ENCODE measurements at regions not wholly inside any gene's neighbourhood (a gene's known extent, or its start where the extent isn't known, plus 50 kb on each side); places are given as distances from the start of the nearest gene placed in this dataset.

DNA sequence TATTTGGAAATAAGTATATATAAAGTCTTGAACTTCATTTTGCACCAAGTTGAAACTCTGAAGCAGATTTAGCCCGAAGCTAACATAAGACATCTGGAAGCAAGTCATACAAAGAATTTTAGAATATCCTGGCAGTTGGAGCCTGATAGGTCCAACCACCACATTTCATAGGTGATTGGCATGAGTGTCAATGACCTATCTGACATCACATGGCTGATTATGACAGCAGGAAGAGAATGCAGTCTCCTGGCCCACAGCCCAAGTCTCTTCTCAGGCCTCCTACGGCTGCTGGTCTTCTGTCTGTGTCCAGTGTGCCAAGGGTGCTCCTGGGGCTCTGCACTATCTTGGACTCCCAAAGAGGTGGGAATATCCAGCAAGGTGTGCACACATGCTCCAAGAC is 325.7 kb upstream of the ACVR2A start:
- TF ChIP-seq, protein P1, sequence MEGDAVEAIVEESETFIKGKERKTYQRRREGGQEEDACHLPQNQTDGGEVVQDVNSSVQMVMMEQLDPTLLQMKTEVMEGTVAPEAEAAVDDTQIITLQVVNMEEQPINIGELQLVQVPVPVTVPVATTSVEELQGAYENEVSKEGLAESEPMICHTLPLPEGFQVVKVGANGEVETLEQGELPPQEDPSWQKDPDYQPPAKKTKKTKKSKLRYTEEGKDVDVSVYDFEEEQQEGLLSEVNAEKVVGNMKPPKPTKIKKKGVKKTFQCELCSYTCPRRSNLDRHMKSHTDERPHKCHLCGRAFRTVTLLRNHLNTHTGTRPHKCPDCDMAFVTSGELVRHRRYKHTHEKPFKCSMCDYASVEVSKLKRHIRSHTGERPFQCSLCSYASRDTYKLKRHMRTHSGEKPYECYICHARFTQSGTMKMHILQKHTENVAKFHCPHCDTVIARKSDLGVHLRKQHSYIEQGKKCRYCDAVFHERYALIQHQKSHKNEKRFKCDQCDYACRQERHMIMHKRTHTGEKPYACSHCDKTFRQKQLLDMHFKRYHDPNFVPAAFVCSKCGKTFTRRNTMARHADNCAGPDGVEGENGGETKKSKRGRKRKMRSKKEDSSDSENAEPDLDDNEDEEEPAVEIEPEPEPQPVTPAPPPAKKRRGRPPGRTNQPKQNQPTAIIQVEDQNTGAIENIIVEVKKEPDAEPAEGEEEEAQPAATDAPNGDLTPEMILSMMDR (conservative IDR thresholded peaks at IDR 0.05 in 1 of 2, IDR thresholded peaks at IDR 0.05 in 1 of 2; ENCODE audit: low read depth in 1 of 2, low read length in 2 of 2): no peak
- TF ChIP-seq EZH2 (IDR thresholded peaks at IDR 0.05; ENCODE audit: low read length, missing control alignments): no peak

Measured in fibroblast of lung (primary cell).